ENCODE measurements at regions not wholly inside any gene's neighbourhood (a gene's known extent, or its start where the extent isn't known, plus 50 kb on each side); places are given as distances from the start of the nearest gene placed in this dataset.

GRCh38 chr13:59422646-59423045 is 741.1 kb downstream of the DIAPH3 start:
- no peaks in the 10 kb centered on the region for H3K9me3 ChIP-seq
- ATAC-seq (no peak), DNase-seq (no peak)
- no peak overlapping the region for H3K4me3 ChIP-seq
- H3K27ac ChIP-seq: peak overlapping the region in 1 of 4 donors; percentile 8
- peaks cover 29% of the 10 kb centered on the region for H3K4me1 ChIP-seq
- TF ChIP-seq POLR2A (IDR thresholded peaks at IDR 0.05): no peak
- TF ChIP-seq, protein P1, sequence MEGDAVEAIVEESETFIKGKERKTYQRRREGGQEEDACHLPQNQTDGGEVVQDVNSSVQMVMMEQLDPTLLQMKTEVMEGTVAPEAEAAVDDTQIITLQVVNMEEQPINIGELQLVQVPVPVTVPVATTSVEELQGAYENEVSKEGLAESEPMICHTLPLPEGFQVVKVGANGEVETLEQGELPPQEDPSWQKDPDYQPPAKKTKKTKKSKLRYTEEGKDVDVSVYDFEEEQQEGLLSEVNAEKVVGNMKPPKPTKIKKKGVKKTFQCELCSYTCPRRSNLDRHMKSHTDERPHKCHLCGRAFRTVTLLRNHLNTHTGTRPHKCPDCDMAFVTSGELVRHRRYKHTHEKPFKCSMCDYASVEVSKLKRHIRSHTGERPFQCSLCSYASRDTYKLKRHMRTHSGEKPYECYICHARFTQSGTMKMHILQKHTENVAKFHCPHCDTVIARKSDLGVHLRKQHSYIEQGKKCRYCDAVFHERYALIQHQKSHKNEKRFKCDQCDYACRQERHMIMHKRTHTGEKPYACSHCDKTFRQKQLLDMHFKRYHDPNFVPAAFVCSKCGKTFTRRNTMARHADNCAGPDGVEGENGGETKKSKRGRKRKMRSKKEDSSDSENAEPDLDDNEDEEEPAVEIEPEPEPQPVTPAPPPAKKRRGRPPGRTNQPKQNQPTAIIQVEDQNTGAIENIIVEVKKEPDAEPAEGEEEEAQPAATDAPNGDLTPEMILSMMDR (IDR thresholded peaks at IDR 0.05): no peak
- no peaks in the 10 kb centered on the region for H3K36me3 ChIP-seq (replicated peaks in 1 of 2; ENCODE audit: insufficient read depth in 1 of 2, low read depth in 2 of 2)
- intact Hi-C loops (cut with DNase I): no loop called here
- H3K27me3 ChIP-seq: no peaks in the 10 kb centered on the region
- WGBS, 2 donors: 77 to 84% methylated on average over 4 of the region's 4 CpGs

GRCh38 chr13:59423708-59424340 is 739.9 kb downstream of the DIAPH3 start:
- no peaks in the 10 kb centered on the region for H3K27me3 ChIP-seq
- ATAC-seq (no peak), DNase-seq (no peak)
- peaks cover 27% of the 10 kb centered on the region for H3K4me1 ChIP-seq
- H3K27ac ChIP-seq: peak overlapping the region in 2 of 4 donors; percentile 7 to 8
- TF ChIP-seq, protein P1 (IDR thresholded peaks at IDR 0.05): no peak
- no peak for TF ChIP-seq POLR2A (IDR thresholded peaks at IDR 0.05)
- H3K9me3 ChIP-seq: no peaks in the 10 kb centered on the region
- intact Hi-C loops (cut with DNase I): no loop called here
- H3K4me3 ChIP-seq: no peak overlapping the region
- WGBS, 2 donors: 23 to 37% methylated on average over 4 of the region's 4 CpGs
- H3K36me3 ChIP-seq (replicated peaks in 1 of 2; ENCODE audit: insufficient read depth in 1 of 2, low read depth in 2 of 2): no peaks in the 10 kb centered on the region

DNA sequence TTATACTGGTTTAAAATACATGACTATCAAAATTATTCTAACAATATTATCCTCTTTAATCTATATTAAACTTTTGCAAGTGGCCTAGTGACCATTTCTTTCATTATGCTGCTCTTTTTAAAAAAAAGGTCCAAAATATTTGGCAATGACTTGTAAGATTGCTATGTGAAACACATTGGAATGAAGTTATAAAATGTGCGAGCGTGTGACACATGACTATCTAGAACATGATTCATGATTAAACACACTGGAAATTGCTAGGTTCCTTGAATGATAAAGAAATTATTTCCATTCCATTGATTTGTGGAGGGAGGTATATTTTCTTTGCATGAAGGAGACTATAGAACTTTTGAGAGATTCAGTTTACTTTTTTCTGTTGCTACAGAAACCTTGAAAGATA is 739.1 kb downstream of the DIAPH3 start:
- Histone ChIP-seq H3K27ac (no peak overlapping the region), H3K4me1 (peaks cover 27% of the 10 kb centered on the region), H3K27me3 (no peaks in the 10 kb centered on the region), H3K9me3 (no peaks in the 10 kb centered on the region), H3K36me3 (replicated peaks in 1 of 2; ENCODE audit: insufficient read depth in 1 of 2, low read depth in 2 of 2) (no peaks in the 10 kb centered on the region), H3K4me3 (no peak overlapping the region)
- 32 to 34% methylated on average over 2 of the region's 2 CpGs for WGBS, 2 donors
- ATAC-seq (peak; percentile 30), DNase-seq (no peak)
- no peak for TF ChIP-seq POLR2A (IDR thresholded peaks at IDR 0.05)
- TF ChIP-seq, protein P1 (IDR thresholded peaks at IDR 0.05): no peak
- intact Hi-C loops (cut with DNase I): no loop called here

DNA sequence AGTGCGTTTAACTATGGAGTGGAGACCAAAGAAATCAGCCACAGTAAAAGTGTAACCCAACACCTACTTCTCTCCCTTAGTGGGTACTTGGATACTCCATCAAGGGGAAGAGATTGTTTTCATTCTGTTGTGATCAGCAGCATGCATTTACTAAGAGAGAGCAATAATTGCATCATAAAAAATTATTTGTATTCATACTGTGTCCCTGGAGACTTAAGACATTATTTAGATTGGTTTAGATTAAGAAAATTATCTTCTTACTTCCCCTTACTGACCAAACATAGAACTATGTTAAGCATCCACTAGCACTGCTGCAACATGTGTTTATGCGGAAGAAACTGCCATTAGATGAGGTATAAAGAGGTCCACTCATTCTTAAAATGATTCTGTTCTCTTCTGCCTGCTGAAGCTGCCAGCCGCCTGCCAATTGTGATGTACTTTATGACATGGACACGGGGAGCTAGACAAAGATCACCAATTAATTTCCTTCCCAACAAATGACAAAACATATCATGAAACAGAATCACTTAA is 738.5 kb downstream of the DIAPH3 start:
- peaks cover 27% of the 10 kb centered on the region for H3K4me1 ChIP-seq
- no peaks in the 10 kb centered on the region for H3K36me3 ChIP-seq (replicated peaks in 1 of 2; ENCODE audit: insufficient read depth in 1 of 2, low read depth in 2 of 2)
- WGBS, 2 donors: 72 to 73% methylated on average over 4 of the region's 4 CpGs
- ATAC-seq: no peak
- H3K27ac ChIP-seq: no peak overlapping the region
- H3K27me3 ChIP-seq: no peaks in the 10 kb centered on the region
- no peaks in the 10 kb centered on the region for H3K9me3 ChIP-seq
- no peak for DNase-seq
- no peak overlapping the region for H3K4me3 ChIP-seq
- intact Hi-C loops (cut with DNase I): no loop called here
- TF ChIP-seq POLR2A (IDR thresholded peaks at IDR 0.05): no peak
- TF ChIP-seq, protein P1 (IDR thresholded peaks at IDR 0.05): no peak

GRCh38 chr13:59435024-59435423 is 728.7 kb downstream of the DIAPH3 start:
- DNase-seq (no peak), ATAC-seq (no peak)
- H3K4me1 ChIP-seq: no peaks in the 10 kb centered on the region
- no peaks in the 10 kb centered on the region for H3K36me3 ChIP-seq (replicated peaks in 1 of 2; ENCODE audit: insufficient read depth in 1 of 2, low read depth in 2 of 2)
- no peaks in the 10 kb centered on the region for H3K9me3 ChIP-seq
- no peaks in the 10 kb centered on the region for H3K27me3 ChIP-seq
- TF ChIP-seq, protein P1 (IDR thresholded peaks at IDR 0.05): no peak
- TF ChIP-seq POLR2A (IDR thresholded peaks at IDR 0.05): no peak
- H3K27ac ChIP-seq: no peak overlapping the region
- WGBS, 2 donors: 100% methylated on average over 1 of the region's 1 CpG
- H3K4me3 ChIP-seq: no peak overlapping the region
- intact Hi-C loops (cut with DNase I): no loop called here
